ENCODE measurements at regions not wholly inside any gene's neighbourhood (a gene's known extent, or its start where the extent isn't known, plus 50 kb on each side); places are given as distances from the start of the nearest gene placed in this dataset.

DNA sequence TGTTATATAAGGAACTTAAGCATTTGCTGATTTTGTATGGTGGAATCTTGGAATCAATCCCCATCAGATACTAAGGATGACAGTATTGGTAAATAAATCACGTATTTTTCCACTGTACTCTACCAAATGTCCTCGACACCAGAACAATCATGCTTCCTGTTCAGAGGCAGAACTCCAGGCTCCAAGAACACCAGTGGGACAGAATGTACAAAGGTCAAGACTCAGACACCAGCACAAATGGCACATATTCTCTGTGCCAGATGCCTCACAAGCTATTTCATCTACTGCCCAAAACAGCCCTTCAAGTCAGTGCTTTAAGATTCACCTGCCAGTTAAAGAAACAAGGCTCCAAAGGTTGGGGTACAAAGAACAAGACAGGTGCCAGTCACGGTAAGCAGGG lies 420.5 kb downstream of the STK39 start:
- TF ChIP-seq EZH2 (IDR thresholded peaks at IDR 0.05; ENCODE audit: insufficient read depth, poor library complexity, severe bottlenecking) (no peak), EZH2phosphoT487 (IDR thresholded peaks at IDR 0.05; ENCODE audit: insufficient read depth, low read depth) (no peak)

All from GM23248 (cell line).